ENCODE measurements at regions not wholly inside any gene's neighbourhood (a gene's known extent, or its start where the extent isn't known, plus 50 kb on each side); places are given as distances from the start of the nearest gene placed in this dataset.

GRCh38 chr13:64371045-64371444 is 2859.1 kb downstream of the PCDH9 start:
- Histone ChIP-seq H3K9me3 (ENCODE audit: control insufficient read depth, low read length) (no peaks in the 10 kb centered on the region), H3K4me3 (ENCODE audit: low read depth, low read length) (no peak overlapping the region), H3K27ac (no peak overlapping the region), H3K4me1 (no peaks in the 10 kb centered on the region), H3K36me3 (ENCODE audit: control insufficient read depth, insufficient read depth, low read length) (no peaks in the 10 kb centered on the region), H3K27me3 (ENCODE audit: control insufficient read depth, insufficient read depth, low read length) (no peaks in the 10 kb centered on the region), H3K79me2 (no peaks in the 10 kb centered on the region), H3K9ac (no peak overlapping the region), H2AFZ (no peak overlapping the region), H3K4me2 (ENCODE audit: low read length) (no peak overlapping the region)
- TF ChIP-seq, protein P1, sequence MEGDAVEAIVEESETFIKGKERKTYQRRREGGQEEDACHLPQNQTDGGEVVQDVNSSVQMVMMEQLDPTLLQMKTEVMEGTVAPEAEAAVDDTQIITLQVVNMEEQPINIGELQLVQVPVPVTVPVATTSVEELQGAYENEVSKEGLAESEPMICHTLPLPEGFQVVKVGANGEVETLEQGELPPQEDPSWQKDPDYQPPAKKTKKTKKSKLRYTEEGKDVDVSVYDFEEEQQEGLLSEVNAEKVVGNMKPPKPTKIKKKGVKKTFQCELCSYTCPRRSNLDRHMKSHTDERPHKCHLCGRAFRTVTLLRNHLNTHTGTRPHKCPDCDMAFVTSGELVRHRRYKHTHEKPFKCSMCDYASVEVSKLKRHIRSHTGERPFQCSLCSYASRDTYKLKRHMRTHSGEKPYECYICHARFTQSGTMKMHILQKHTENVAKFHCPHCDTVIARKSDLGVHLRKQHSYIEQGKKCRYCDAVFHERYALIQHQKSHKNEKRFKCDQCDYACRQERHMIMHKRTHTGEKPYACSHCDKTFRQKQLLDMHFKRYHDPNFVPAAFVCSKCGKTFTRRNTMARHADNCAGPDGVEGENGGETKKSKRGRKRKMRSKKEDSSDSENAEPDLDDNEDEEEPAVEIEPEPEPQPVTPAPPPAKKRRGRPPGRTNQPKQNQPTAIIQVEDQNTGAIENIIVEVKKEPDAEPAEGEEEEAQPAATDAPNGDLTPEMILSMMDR (IDR thresholded peaks at IDR 0.05): no peak

DNA sequence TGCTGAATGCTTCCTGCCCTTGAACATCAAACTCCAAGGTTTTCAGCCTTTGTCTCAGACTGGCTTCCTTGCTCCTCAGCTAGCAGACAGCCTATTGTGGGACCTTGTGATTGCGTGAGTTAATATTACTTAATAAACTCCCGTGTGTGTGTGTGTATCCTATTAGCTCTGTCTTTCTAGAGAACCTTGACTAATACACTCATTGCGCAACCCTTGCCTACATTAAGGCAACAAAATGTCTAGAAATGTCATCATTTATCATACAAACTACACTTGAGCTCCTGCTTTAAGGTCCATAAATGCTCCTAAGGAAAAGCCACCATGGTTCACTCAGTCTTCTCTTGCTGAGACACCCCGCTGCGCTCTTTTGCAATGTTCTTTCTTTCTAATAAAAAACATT is 2861.0 kb downstream of the PCDH9 start:
- no peaks in the 10 kb centered on the region for H3K36me3 ChIP-seq (ENCODE audit: control insufficient read depth, insufficient read depth, low read length)
- H3K79me2 ChIP-seq: no peaks in the 10 kb centered on the region
- no peak overlapping the region for H3K27ac ChIP-seq
- TF ChIP-seq, protein P1 (IDR thresholded peaks at IDR 0.05): no peak
- no peaks in the 10 kb centered on the region for H3K9me3 ChIP-seq (ENCODE audit: control insufficient read depth, low read length)
- no peak overlapping the region for H3K4me2 ChIP-seq (ENCODE audit: low read length)
- no peaks in the 10 kb centered on the region for H3K4me1 ChIP-seq
- no peak overlapping the region for H3K4me3 ChIP-seq (ENCODE audit: low read depth, low read length)
- no peak overlapping the region for H2AFZ ChIP-seq
- no peaks in the 10 kb centered on the region for H3K27me3 ChIP-seq (ENCODE audit: control insufficient read depth, insufficient read depth, low read length)
- no peak overlapping the region for H3K9ac ChIP-seq

- H3K4me2 ChIP-seq (ENCODE audit: low read length): no peak overlapping the region
- no peaks in the 10 kb centered on the region for H3K79me2 ChIP-seq
- H3K9me3 ChIP-seq (ENCODE audit: control insufficient read depth, low read length): no peaks in the 10 kb centered on the region
- no peak overlapping the region for H2AFZ ChIP-seq
- no peak overlapping the region for H3K27ac ChIP-seq
- H3K36me3 ChIP-seq (ENCODE audit: control insufficient read depth, insufficient read depth, low read length): no peaks in the 10 kb centered on the region
- TF ChIP-seq, protein P1 (IDR thresholded peaks at IDR 0.05): no peak
- H3K27me3 ChIP-seq (ENCODE audit: control insufficient read depth, insufficient read depth, low read length): no peaks in the 10 kb centered on the region
- no peak overlapping the region for H3K4me3 ChIP-seq (ENCODE audit: low read depth, low read length)
- H3K4me1 ChIP-seq: no peaks in the 10 kb centered on the region
- H3K9ac ChIP-seq: no peak overlapping the region
Measured at GRCh38 chr13:64362564-64362963, 2867.6 kb downstream of the PCDH9 start.

- H3K27ac ChIP-seq: no peak overlapping the region
- H3K79me2 ChIP-seq: no peaks in the 10 kb centered on the region
- no peak overlapping the region for H3K4me3 ChIP-seq (ENCODE audit: low read depth, low read length)
- H3K27me3 ChIP-seq (ENCODE audit: control insufficient read depth, insufficient read depth, low read length): no peaks in the 10 kb centered on the region
- H3K4me1 ChIP-seq: no peaks in the 10 kb centered on the region
- no peaks in the 10 kb centered on the region for H3K9me3 ChIP-seq (ENCODE audit: control insufficient read depth, low read length)
- TF ChIP-seq, protein P1 (IDR thresholded peaks at IDR 0.05): no peak
- no peak overlapping the region for H2AFZ ChIP-seq
- no peak overlapping the region for H3K4me2 ChIP-seq (ENCODE audit: low read length)
- no peaks in the 10 kb centered on the region for H3K36me3 ChIP-seq (ENCODE audit: control insufficient read depth, insufficient read depth, low read length)
- no peak overlapping the region for H3K9ac ChIP-seq
Measured at GRCh38 chr13:64347664-64348063, 2882.5 kb downstream of the PCDH9 start.

DNA sequence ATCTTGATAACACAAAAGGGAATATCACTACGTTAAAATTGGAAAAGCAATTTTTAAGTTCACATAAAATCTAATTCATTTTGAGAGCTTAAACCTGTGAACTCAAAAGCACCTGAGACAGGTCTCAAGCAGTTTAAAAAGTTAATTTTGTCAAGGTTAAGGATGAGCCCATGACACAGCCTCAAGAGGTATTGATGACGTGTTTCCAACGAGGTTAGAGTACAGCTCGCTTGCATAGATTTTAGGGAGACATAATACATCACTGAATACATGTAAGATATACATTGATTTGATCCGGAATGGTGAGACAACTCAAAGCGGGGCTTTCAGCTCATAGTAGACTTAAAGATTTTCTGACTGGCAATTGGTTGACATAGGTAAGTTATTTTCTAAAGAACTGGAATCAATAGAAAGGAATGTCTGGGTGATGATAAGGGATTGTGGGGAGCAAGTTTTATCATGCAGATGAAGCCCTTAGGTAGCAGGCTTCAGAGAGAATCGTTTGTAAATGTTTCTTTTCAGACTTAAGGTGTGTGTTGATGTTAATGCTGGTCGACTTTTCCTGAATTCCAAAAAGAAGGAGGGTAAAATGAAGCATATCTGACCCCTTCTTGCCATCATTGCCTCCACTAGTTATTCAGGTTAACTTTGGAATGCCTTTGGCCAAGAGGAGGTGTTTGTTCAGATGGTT is 2890.6 kb downstream of the PCDH9 start:
- Histone ChIP-seq H2AFZ (no peak overlapping the region), H3K36me3 (ENCODE audit: control insufficient read depth, insufficient read depth, low read length) (no peaks in the 10 kb centered on the region), H3K27ac (no peak overlapping the region), H3K79me2 (no peaks in the 10 kb centered on the region), H3K4me3 (ENCODE audit: low read depth, low read length) (no peak overlapping the region), H3K4me1 (no peaks in the 10 kb centered on the region), H3K9me3 (ENCODE audit: control insufficient read depth, low read length) (no peaks in the 10 kb centered on the region), H3K4me2 (ENCODE audit: low read length) (no peak overlapping the region), H3K9ac (no peak overlapping the region), H3K27me3 (ENCODE audit: control insufficient read depth, insufficient read depth, low read length) (no peaks in the 10 kb centered on the region)
- TF ChIP-seq, protein P1 (IDR thresholded peaks at IDR 0.05): no peak

Measured in parathyroid adenoma (tissue), 2 donors.